Activated T-cell treated with anti-CD3 and anti-CD28 coated beads for 48 hours (primary cell): ENCODE measurements at regions not wholly inside any gene's neighbourhood (a gene's known extent, or its start where the extent isn't known, plus 50 kb on each side); places are given as distances from the start of the nearest gene placed in this dataset.

Source experiments
- DNase-seq: peaks from one replicate; pipeline ENCODE4 v3.0.0-alpha.2; 2020; ENCODE audit warnings: low read depth

DNA sequence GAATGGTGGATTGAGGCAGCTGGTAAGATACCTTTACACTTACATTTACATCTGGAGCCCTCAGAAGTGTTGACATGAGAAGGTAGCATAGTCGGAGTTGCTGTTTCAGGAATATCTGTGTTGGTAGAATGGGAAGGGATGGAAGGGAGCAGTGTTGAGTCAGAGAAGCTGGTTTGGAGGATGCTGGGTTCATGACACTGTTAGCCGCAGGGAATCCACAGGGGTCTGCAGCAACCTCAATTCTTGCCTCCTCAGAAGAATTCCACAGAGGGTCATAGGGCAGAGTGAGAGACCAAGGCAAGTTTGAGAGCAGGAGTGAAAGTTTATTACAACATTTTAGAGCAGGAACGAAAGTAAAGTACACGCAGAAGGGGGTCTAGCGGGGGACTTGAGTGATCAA lies 536.8 kb downstream of the QKI start:
- DNase-seq = no peak

GRCh38 chr6:163950159-163950558 lies 535.6 kb downstream of the QKI start:
- DNase-seq = no peak

DNA sequence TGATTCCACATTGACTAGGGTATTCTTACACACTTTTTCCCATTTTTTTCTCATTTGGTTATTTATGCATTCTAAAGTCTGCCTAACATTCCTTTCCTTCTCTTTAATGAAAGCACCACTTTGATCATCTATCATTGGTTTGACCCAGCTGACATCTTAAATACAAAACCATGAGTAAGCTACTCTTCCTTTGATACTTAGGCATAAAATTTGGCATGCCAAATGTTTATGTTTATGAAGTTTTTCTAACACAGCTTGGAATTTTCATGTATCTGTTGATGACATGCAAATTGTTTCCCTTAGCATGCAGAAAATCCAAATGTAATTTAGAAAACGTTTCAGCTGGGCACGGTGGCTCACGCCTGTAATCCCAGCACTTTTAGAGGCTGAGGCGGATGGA lies 534.9 kb downstream of the QKI start:
- DNase-seq = no peak

GRCh38 chr6:163948250-163948649 lies 533.7 kb downstream of the QKI start:
- no peak for DNase-seq

GRCh38 chr6:163947276-163947675 lies 532.8 kb downstream of the QKI start:
- DNase-seq = no peak

DNA sequence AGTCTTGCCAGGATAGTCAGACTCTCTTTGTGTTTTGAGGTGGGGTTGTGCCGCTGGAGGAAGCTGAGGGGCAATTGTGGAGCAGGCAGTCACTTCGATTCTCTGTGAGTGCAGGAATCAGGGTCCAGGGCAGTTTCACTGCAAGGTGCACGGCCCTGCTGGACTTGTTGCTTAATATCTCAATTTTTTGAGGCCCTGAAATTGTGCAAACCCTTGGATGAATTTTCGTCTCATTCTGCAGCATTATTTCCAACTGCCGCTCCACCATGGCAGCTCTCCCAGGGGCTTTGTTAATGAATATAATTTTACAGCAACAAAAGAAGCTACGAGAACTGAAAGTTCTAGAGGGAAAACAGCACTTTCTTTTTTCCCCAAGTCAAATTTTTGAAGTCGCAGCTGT lies 531.9 kb downstream of the QKI start:
- DNase-seq = no peak

GRCh38 chr6:163945808-163946207 lies 531.3 kb downstream of the QKI start:
- DNase-seq = no peak

DNA sequence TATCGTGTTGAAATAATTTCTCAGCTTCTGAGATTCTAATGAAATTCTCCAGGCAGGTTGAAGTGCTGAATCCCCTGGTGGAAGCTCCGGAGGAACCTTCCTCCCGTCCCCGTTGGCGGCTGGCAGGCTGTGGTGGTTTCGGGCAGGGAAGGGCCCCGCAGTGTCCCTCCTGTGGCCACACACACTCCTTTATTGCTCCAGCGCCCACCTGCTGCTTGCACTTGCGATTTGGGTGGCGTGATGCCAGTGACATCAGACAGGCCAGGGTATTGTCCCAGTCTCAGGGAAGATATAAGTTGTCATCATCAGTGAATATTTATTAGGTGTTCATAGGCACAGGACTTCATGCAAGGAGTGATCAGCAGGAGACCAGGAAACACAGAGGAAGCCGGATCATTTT lies 530.4 kb downstream of the QKI start:
- DNase-seq = no peak

- no peak for DNase-seq
These were observed 529.3 kb downstream of the QKI start for GRCh38 chr6:163943607-163944385.

DNA sequence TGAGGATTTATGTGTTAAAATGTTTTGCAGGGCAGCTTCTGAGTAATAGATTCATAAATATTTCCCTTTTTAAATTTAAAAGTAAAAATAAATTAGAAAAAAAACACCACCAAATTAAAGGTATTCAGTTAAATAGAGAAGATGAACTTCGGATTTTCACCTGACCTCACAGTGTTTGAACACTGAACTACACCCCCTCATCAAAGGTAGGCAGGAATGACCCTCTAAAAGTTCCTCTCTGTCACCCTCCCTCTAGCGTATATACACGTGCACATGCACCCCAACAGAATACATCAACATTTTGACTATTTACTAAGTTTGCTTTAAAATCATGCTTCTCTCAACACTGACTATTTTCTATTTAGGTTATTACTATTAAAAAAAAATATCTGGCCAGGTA lies 528.3 kb downstream of the QKI start:
- DNase-seq = no peak

DNA sequence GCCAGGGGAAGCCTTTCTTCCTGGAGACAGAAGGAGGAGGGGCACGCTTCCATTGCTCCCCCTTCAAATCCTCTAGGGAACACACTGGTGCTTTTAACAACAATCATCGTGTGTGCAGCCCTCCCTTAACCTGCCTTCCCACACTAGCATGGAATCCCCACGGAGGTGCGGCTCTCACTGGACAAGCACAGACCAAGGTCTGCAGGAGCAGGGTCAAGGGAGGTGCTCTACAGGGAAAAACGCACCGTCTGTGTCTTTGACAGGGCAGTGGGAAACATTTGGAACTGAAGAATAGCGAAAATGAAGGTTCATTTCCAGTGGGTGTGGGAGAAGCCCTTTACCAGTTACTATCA lies 527.1 kb downstream of the QKI start:
- no peak for DNase-seq

DNA sequence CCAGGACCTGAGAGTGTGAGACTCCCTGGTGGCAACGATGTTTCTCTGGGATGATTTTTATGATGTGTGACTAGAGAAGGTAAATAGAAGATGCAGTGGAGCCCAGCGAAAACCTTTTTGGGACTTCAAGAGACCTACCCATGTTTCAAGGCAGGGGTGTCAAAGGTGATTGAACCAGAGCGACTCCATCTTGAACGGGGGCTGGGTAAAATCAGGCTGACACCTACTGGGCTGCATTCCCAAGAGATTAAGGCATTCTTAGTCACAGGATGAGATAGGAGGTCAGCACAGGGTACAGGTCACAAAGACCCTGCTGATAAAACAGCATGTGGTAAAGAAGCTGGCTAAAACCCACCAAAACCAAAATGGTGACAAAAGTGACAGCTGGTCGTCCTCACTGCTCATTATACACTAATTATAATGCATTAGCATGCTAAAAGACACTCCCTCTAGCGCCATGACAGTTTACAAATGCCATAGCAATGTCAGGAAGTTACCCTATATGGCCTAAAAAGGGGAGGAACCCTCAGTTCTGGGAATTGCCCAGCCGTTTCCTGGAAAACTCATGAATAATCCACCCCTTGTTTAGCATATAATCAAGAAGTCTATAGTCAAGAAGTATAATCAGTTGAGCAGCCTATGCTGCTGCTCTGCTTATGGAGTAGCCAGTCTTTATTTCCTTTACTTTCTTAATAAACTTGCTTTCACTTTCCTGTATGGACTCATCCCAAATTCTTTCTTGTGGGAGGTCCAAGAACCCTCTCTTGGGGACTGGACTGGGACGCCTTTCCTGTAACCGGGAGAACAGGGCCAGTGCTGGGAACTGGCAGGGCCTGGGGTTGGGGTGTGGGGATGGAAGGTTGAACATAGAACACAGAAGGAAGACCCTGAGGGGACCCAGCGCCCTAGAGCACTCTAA lies 526.4 kb downstream of the QKI start:
- no peak for DNase-seq

DNA sequence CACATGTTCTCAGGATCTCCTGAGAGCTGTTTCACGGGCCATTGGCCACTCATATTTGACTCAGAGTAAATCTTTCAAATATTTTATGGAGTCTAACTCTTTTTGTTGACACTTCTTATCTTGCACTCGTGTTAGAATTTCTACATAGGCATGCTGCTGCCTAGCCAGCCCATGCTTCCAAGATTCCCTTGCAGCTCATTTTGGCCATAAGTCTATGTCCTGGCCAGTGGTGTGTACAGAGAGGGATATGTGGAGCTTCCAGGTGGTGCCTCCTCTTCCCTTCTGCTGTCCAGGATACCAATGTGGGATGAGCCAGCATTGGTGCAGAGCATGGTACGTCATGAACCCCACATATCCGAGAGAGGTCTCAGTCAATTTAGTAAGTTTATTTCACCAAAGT lies 522.6 kb downstream of the QKI start:
- DNase-seq = no peak

DNA sequence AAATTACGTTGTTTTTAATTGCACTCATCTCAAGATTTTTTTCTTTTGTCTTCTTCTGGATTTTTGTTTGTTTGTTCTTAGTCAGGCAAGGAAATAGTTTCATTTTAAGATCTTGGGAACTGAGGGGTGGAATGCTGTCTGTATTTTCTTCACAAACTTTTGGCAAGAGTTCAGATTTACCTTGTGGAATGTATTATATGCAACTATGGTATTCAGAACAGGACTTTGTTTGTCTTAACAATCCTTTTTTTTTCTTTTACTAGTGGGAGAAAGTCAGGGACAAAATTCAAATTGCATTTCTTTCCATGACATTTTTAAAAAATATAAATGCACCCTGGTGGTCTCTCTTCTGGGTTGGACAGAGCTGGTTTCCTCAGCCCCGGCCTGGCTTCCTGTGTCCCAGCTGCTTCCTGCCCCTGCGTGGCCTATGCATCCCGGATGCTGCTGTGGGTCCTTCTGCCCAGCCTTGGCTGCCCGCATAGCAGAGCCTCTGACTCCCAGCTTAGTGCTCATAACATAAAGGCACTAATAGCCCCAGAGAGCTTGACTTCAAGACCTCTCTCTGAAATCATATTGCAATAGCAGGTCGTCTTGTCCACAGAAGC lies 520.7 kb downstream of the QKI start:
- DNase-seq = no peak

DNA sequence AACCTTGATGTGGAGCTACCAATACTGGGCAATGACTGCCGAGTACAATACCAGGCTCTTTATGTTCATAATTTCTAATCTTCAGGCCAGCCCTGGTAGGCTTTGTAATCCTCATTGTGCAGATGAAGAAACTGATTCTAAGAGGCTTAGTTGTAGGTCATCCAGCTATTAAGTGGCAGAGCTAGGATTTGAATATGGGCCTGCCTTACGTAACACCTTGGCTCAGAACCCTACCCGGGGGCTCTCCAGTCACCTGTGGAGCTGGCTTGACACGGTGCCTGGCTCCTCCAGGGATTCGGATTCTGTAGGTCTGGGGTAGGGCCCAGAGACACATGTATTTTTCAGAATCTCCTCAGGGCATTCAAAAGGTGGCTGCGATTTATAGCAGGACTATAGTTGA lies 515.5 kb downstream of the QKI start:
- DNase-seq = no peak

- DNase-seq = no peak
These were observed 515.0 kb downstream of the QKI start for GRCh38 chr6:163929538-163929937.

- DNase-seq = no peak
These were observed 512.1 kb downstream of the QKI start for GRCh38 chr6:163926642-163927041.

GRCh38 chr6:163925839-163926238 lies 511.3 kb downstream of the QKI start:
- DNase-seq = no peak

DNA sequence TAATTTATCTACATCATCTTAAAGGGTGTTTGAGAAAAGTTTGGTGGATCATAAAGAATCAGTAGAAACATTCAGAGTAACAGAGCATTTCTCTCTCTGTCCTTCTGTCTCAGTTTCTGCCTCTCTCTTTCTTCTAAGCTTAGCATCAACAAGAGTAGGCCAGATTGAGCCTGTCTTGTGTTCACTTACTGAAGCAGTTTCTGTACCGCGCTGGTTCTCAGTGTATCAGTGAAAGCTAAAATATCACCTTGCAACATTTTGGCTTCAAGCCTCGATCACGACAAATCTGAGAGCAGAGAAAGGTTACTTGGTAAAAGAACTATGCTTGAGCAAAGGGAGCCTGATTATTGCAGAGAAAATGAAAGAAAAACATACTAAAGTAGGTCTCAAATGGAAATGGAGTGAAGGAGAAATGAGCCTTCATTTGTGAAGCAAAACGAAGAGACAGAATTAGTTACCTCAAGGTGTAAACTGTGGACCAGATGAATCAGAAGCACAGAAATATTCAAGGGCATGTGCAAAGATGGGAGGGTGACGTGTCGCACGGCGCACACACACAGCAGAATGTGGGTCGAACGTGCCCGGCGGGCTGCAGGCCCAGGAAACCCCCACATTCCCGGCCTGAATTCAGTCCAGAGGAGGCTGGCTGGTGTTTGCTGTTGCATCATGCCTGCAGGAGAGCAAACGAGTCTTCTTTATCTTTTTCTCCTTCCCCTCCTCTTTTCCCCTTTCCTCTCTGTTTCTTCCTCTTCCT lies 509.3 kb downstream of the QKI start:
- no peak for DNase-seq

GRCh38 chr6:163922562-163922961 lies 508.0 kb downstream of the QKI start:
- no peak for DNase-seq

- DNase-seq = no peak
These were observed 505.1 kb downstream of the QKI start for GRCh38 chr6:163919652-163920051.
